ENCODE measurements at regions not wholly inside any gene's neighbourhood (a gene's known extent, or its start where the extent isn't known, plus 50 kb on each side); places are given as distances from the start of the nearest gene placed in this dataset.

DNA sequence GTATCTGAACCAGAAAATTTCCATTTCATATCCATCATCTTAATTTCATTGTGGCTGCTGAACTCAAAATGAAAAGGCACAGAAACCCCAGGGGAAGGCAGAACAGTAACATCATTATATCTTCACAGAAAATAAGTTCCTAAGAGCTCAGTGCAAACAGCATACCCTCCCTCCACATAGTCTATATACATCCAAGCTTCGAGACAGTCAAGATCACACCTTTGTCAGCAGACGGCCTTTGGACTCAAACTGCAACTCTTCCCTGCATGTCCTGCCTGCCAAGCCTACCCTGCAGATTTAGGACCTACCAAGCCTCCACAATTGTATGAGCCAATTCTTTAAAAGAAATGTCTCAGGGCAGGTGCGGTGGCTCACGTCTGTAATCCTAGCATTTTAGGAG lies 502.1 kb downstream of the SUCLG1 start:
- H3K4me3 ChIP-seq (ENCODE audit: control insufficient read depth, low read depth, low read length) = no peak overlapping the region
- no peak for DNase-seq (ENCODE audit: low read depth)
- TF ChIP-seq, protein P1, sequence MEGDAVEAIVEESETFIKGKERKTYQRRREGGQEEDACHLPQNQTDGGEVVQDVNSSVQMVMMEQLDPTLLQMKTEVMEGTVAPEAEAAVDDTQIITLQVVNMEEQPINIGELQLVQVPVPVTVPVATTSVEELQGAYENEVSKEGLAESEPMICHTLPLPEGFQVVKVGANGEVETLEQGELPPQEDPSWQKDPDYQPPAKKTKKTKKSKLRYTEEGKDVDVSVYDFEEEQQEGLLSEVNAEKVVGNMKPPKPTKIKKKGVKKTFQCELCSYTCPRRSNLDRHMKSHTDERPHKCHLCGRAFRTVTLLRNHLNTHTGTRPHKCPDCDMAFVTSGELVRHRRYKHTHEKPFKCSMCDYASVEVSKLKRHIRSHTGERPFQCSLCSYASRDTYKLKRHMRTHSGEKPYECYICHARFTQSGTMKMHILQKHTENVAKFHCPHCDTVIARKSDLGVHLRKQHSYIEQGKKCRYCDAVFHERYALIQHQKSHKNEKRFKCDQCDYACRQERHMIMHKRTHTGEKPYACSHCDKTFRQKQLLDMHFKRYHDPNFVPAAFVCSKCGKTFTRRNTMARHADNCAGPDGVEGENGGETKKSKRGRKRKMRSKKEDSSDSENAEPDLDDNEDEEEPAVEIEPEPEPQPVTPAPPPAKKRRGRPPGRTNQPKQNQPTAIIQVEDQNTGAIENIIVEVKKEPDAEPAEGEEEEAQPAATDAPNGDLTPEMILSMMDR (IDR thresholded peaks at IDR 0.05; ENCODE audit: control insufficient read depth, insufficient read depth, low read depth, low read length, missing control alignments) = no peak

DNA sequence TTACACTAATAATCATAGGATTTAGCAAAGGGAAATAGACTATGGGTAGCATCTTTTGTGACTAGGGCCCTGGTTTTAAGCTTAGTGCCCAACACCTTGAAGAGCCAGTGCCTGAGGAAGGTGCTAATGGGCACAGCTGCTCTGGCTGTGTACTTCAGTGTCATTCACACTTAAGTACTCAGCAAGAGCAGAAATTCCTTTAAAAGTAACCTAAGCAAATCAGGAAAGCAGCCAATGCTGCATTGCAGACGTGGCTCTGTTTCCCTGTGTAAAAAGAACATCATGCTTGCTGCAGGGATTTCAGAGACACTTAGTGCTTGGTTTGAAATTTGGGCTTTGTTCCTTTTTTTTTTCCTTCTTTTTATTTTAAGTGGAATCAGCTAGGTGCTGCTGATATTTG lies 505.4 kb downstream of the SUCLG1 start:
- TF ChIP-seq, protein P1 (IDR thresholded peaks at IDR 0.05; ENCODE audit: control insufficient read depth, insufficient read depth, low read depth, low read length, missing control alignments) = no peak
- DNase-seq (ENCODE audit: low read depth) = no peak
- H3K4me3 ChIP-seq (ENCODE audit: control insufficient read depth, low read depth, low read length) = no peak overlapping the region

DNA sequence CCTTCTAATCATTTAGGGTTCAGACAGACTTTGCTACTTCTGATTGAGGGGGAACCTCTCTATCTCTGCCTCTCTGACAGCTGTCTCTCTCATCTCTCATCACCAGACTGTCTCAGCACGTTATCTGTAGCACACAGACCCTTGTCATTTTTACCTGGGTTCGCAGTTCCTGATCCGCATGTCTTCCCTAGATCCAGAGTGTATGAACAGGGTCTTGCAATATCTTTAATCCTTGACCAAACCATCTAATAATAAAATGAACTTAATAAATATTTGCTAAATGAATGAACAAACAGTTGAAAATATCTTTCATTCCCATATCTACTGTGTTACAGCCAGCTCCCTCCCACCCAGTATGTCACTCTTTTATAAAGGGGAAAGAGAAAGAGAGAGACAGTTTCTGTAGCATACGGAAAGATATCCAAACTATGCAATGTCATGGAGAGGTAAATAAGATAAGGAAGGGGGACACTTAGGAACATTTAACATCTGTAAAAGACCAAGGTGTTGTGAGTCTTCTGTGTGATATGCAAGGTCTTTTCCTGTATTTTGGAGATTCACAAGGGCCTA lies 507.6 kb downstream of the SUCLG1 start:
- no peak for DNase-seq (ENCODE audit: low read depth)
- TF ChIP-seq, protein P1 (IDR thresholded peaks at IDR 0.05; ENCODE audit: control insufficient read depth, insufficient read depth, low read depth, low read length, missing control alignments) = no peak
- H3K4me3 ChIP-seq (ENCODE audit: control insufficient read depth, low read depth, low read length) = no peak overlapping the region

DNA sequence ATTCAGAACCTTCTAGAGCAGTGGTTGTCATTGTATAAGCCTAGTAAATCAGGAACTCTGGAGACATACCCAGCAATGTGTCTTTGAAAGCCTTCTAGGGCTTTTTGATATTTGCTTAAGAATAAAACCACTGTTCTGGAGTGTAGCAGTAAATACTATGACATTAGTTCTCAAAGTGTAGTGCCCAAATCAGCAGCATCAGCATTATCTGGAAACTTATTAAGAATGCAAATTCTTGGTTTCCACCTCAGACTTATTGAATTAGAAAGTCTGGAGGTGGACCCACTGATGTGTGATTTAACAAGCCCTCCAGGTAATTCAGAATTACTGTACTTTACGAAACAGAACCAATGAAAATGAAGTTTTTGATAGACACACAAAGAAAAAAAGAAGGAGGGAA lies 509.7 kb downstream of the SUCLG1 start:
- DNase-seq (ENCODE audit: low read depth) = no peak
- TF ChIP-seq, protein P1 (IDR thresholded peaks at IDR 0.05; ENCODE audit: control insufficient read depth, insufficient read depth, low read depth, low read length, missing control alignments) = no peak
- H3K4me3 ChIP-seq (ENCODE audit: control insufficient read depth, low read depth, low read length) = no peak overlapping the region

DNA sequence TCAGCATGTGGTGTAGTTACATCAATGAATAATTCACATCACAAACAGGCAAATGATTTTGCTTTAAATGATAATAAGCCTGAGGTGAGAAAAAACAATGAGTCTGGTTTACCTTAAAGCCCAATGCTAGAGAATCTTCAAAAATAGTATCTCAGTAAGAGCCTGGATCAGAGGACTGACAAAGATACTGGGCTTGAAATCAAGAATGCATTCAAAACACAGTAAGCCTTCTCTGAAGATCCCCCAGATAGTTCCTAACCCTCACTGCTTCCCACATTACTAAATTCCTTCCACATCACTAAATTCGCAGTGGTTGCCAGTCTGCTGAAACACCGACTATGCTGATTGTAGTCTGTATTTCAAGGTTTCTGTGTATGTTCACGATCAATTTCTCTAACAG lies 514.9 kb downstream of the SUCLG1 start:
- TF ChIP-seq, protein P1 (IDR thresholded peaks at IDR 0.05; ENCODE audit: control insufficient read depth, insufficient read depth, low read depth, low read length, missing control alignments) = no peak
- no peak for DNase-seq (ENCODE audit: low read depth)
- H3K4me3 ChIP-seq (ENCODE audit: control insufficient read depth, low read depth, low read length) = no peak overlapping the region

DNA sequence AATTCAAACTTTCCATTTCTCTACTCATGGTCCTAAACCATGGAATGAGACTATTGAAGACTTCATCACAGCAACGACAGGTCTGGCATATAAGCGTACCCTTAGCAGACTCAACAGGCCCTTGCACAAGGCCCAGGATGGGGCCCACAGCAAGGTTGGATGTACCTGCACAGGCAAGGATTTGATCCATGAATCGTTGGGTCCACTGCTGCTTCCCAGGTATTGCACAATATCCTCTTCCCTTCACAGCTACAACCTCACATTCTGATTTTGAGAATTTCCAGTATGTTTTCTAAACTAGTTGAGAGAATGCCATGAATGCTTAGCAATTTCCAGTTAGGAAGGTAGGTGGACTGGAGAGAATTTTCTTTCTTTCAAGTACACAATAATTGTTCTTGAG lies 515.8 kb downstream of the SUCLG1 start:
- no peak for DNase-seq (ENCODE audit: low read depth)
- no peak overlapping the region for H3K4me3 ChIP-seq (ENCODE audit: control insufficient read depth, low read depth, low read length)
- TF ChIP-seq, protein P1 (IDR thresholded peaks at IDR 0.05; ENCODE audit: control insufficient read depth, insufficient read depth, low read depth, low read length, missing control alignments) = no peak

DNA sequence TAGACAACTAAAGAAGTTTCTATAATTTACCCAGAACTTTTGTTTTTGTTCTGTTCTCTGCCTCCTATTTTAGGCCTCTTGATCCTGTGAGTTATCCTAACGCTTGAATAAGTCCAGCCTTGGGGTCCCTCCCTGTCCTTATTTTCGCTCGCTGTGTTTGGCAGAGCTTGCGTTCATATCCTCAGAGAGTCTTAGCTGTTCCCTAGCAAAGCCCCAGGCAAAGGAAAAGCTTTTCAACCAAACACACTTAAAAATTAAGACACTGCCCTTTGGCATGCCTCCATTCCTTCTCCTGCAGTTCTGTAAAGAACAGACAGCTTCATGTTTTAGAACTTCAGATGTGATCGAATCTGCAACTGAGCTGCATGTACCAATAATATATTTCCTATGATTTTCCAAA lies 517.2 kb downstream of the SUCLG1 start:
- TF ChIP-seq, protein P1 (IDR thresholded peaks at IDR 0.05; ENCODE audit: control insufficient read depth, insufficient read depth, low read depth, low read length, missing control alignments) = no peak
- H3K4me3 ChIP-seq (ENCODE audit: control insufficient read depth, low read depth, low read length) = no peak overlapping the region
- DNase-seq (ENCODE audit: low read depth) = no peak
